Transverse colon (tissue), 4 donors: ENCODE measurements at regions not wholly inside any gene's neighbourhood (a gene's known extent, or its start where the extent isn't known, plus 50 kb on each side); places are given as distances from the start of the nearest gene placed in this dataset.

ENCODE experiments used
- CTCF ChIP-seq, 5 experiments: fragments of 200-600 bp in 3 of 5; fragments of 450-650 bp in 2 of 5; sonication (generic) in 3 of 5; IDR thresholded peaks; 1 replicate in 2 of 5; 2 replicates in 3 of 5; pipeline ENCODE4 v1.5.1; 2016 to 2017; ENCODE audit warnings: antibody characterized with exemption in 5 of 5, inconsistent platforms in 3 of 5, mild to moderate bottlenecking in 2 of 5, moderate library complexity in 1 of 5
- POLR2A ChIP-seq: fragments of 450-650 bp; IDR thresholded peaks from one replicate; pipeline ENCODE4 v1.6.1; 2016; ENCODE audit warnings: antibody characterized with exemption, mild to moderate bottlenecking, moderate library complexity
- POLR2AphosphoS5 ChIP-seq, 3 donors: sonication (generic); formaldehyde crosslinking; IDR thresholded peaks; one replicate each; pipeline ENCODE4 v1.6.1; 2016; ENCODE audit warnings: antibody characterized with exemption in 3 of 3

- TF ChIP-seq CTCF (IDR thresholded peaks at IDR 0.05): no peak
- TF ChIP-seq POLR2A: no peak
- no peak for TF ChIP-seq POLR2AphosphoS5 (IDR thresholded peaks at IDR 0.05)
These were observed 311.0 kb downstream of the NSG2 start for GRCh38 chr5:174356536-174356935.
